GM10266 (cell line): ENCODE measurements at regions not wholly inside any gene's neighbourhood (a gene's known extent, or its start where the extent isn't known, plus 50 kb on each side); places are given as distances from the start of the nearest gene placed in this dataset.

ENCODE experiments used
- DNase-seq: peaks from one replicate; pipeline ENCODE4 v3.0.0; 2012; ENCODE audit errors: extremely low spot score
- CTCF ChIP-seq: IDR thresholded peaks from 2 replicates; pipeline ENCODE4 v1.5.1; 2012; ENCODE audit warnings: mild to moderate bottlenecking, low read depth; ENCODE audit not compliant: control insufficient read depth, insufficient read depth; ENCODE audit errors: missing control alignments

- TF ChIP-seq CTCF: no peak
- no peak for DNase-seq
These were observed 896.5 kb downstream of the PDHA2 start for GRCh38 chr4:96736352-96736889.

- no peak for DNase-seq
- TF ChIP-seq CTCF: no peak
These were observed 899.2 kb downstream of the PDHA2 start for GRCh38 chr4:96739101-96739500.

GRCh38 chr4:96742332-96743014, 902.6 kb downstream of the PDHA2 start:
- TF ChIP-seq CTCF: no peak
- no peak for DNase-seq

GRCh38 chr4:96744676-96745075, 904.8 kb downstream of the PDHA2 start:
- no peak for DNase-seq
- TF ChIP-seq CTCF: no peak

- no peak for TF ChIP-seq CTCF
These were observed 913.3 kb downstream of the PDHA2 start for GRCh38 chr4:96753216-96753615.

GRCh38 chr4:96755569-96756484, 915.9 kb downstream of the PDHA2 start:
- DNase-seq: no peak
- no peak for TF ChIP-seq CTCF

More at GRCh38 chr4:96753216-96753615, 913.3 kb downstream of the PDHA2 start:
- no peak for DNase-seq
